ENCODE measurements at regions not wholly inside any gene's neighbourhood (a gene's known extent, or its start where the extent isn't known, plus 50 kb on each side); places are given as distances from the start of the nearest gene placed in this dataset.
"Not testable (repeated sequence)": the region's sequence is repeated elsewhere in the genome, so short reads cannot be mapped to it uniquely, and the experiment has no call there.

GRCh38 chr4:122083989-122084388 is 68.1 kb upstream of the BLTP1 start:
- H3K4me1 ChIP-seq, result no peaks in the 10 kb centered on the region
- ATAC-seq (no peak), FAIRE-seq (no peak), DNase-seq (ENCODE audit: low read depth in 1 of 2, low spot score in 1 of 2) (no peak)
- no peak overlapping the region for H3K27ac ChIP-seq
- CTCF ChIA-PET, result no interaction called here
- WGBS (ENCODE audit: missing lambda C conversion rate), result 0% methylated on average over 1 of the region's 1 CpG
- no peaks in the 10 kb centered on the region for H3K9me3 ChIP-seq
- TF ChIP-seq ZSCAN20 (CRISPR knock-in tag; IDR thresholded peaks at IDR 0.05), result no peak
- no peak for TF ChIP-seq MAZ (IDR thresholded peaks at IDR 0.05; ENCODE audit: borderline replicate concordance, low read depth, low read length)
- TF ChIP-seq HOXB13 (CRISPR knock-in tag; IDR thresholded peaks at IDR 0.05; ENCODE audit: low read depth), result no peak
- TF ChIP-seq KDM5A (IDR thresholded peaks at IDR 0.05), result no peak
- no peak for TF ChIP-seq CBX2 (IDR thresholded peaks at IDR 0.05; ENCODE audit: borderline replicate concordance, low read depth)
- no peak for TF ChIP-seq PBX3 (IDR thresholded peaks at IDR 0.05)
- no peak for TF ChIP-seq PHF8 (IDR thresholded peaks at IDR 0.05; ENCODE audit: borderline replicate concordance, low read depth)
- TF ChIP-seq KDM1A (IDR thresholded peaks at IDR 0.05; ENCODE audit: low read depth), result no peak
- TF ChIP-seq E2F6 (IDR thresholded peaks at IDR 0.05; ENCODE audit: borderline replicate concordance, low read depth), result no peak
- no peak for TF ChIP-seq BHLHE40 (IDR thresholded peaks at IDR 0.05; ENCODE audit: low read depth, low read length)
- no peak for TF ChIP-seq RNF2 (IDR thresholded peaks at IDR 0.05; ENCODE audit: borderline replicate concordance, low read depth)
- TF ChIP-seq HES2 (IDR thresholded peaks at IDR 0.05), result no peak
- H3K4me2 ChIP-seq, result no peak overlapping the region
- POLR2A ChIA-PET, result no interaction called here
- H3K4me3 ChIP-seq, result no peak overlapping the region

- FAIRE-seq, result no peak
- 6% methylated on average over 1 of the region's 1 CpG for WGBS (ENCODE audit: missing lambda C conversion rate)
- TF ChIP-seq MAX (IDR thresholded peaks at IDR 0.05), result no peak
- TF ChIP-seq E2F6 (IDR thresholded peaks at IDR 0.05; ENCODE audit: borderline replicate concordance, low read depth), result no peak
These were observed 68.8 kb upstream of the BLTP1 start for GRCh38 chr4:122083351-122083750.

GRCh38 chr4:122082661-122083060 is 69.5 kb upstream of the BLTP1 start:
- no peaks in the 10 kb centered on the region for H3K4me1 ChIP-seq
- no peak overlapping the region for H3K4me2 ChIP-seq
- DNase-seq (ENCODE audit: low read depth in 1 of 2, low spot score in 1 of 2), result no peak
- no peak for ATAC-seq
- H3K9me3 ChIP-seq, result no peaks in the 10 kb centered on the region
- TF ChIP-seq POLR2AphosphoS2 (conservative IDR thresholded peaks at IDR 0.05; ENCODE audit: low read length) (no peak), EHF (CRISPR knock-in tag; IDR thresholded peaks at IDR 0.05) (no peak), MYC (IDR thresholded peaks at IDR 0.05; ENCODE audit: borderline replicate concordance, low read length) (no peak), MAZ (IDR thresholded peaks at IDR 0.05; ENCODE audit: borderline replicate concordance, low read depth, low read length) (no peak), HDAC2 (IDR thresholded peaks at IDR 0.05) (no peak), HEYL (CRISPR knock-in tag; IDR thresholded peaks at IDR 0.05) (no peak), ATOH8 (CRISPR knock-in tag; IDR thresholded peaks at IDR 0.05; ENCODE audit: low read depth) (no peak), NPAS2 (CRISPR knock-in tag; IDR thresholded peaks at IDR 0.05; ENCODE audit: borderline replicate concordance) (no peak), EHMT2 (IDR thresholded peaks at IDR 0.05; ENCODE audit: low read depth) (no peak)
- no peak for FAIRE-seq
- POLR2A ChIA-PET, result no interaction called here
- no peak overlapping the region for H3K27ac ChIP-seq
- CTCF ChIA-PET, result no interaction called here
- no peak overlapping the region for H3K4me3 ChIP-seq
- WGBS (ENCODE audit: missing lambda C conversion rate), result 6% methylated on average over 1 of the region's 1 CpG

More at GRCh38 chr4:122083351-122083750, 68.8 kb upstream of the BLTP1 start:
- Histone ChIP-seq H3K9me3 (no peaks in the 10 kb centered on the region), H3K4me2 (no peak overlapping the region), H3K4me1 (no peaks in the 10 kb centered on the region), H3K4me3 (no peak overlapping the region), H3K27ac (no peak overlapping the region)
- ChIA-PET CTCF (no interaction called here), POLR2A (no interaction called here)
- no peak for ATAC-seq
- no peak for DNase-seq (ENCODE audit: low read depth in 1 of 2, low spot score in 1 of 2)

GRCh38 chr4:122077653-122078052 is 74.5 kb upstream of the BLTP1 start:
- H3K4me3 ChIP-seq; H3K9me3 ChIP-seq; H3K4me1 ChIP-seq; FAIRE-seq; ATAC-seq; CTCF ChIA-PET; H3K4me2 ChIP-seq; H3K27ac ChIP-seq; POLR2A ChIA-PET; DNase-seq (ENCODE audit: low read depth in 1 of 2, low spot score in 1 of 2): not testable (repeated sequence)
- 17% methylated on average over 5 of the region's 6 CpGs for WGBS (ENCODE audit: missing lambda C conversion rate)

GRCh38 chr4:122076835-122077234 is 75.3 kb upstream of the BLTP1 start:
- H3K4me1 ChIP-seq; DNase-seq (ENCODE audit: low read depth in 1 of 2, low spot score in 1 of 2); FAIRE-seq; H3K9me3 ChIP-seq; ATAC-seq; H3K4me3 ChIP-seq; H3K4me2 ChIP-seq; CTCF ChIA-PET; POLR2A ChIA-PET; H3K27ac ChIP-seq: not testable (repeated sequence)
- WGBS (ENCODE audit: missing lambda C conversion rate), result 20% methylated on average over 1 of the region's 2 CpGs
